MCF 10A (cell line): ENCODE measurements at regions not wholly inside any gene's neighbourhood (a gene's known extent, or its start where the extent isn't known, plus 50 kb on each side); places are given as distances from the start of the nearest gene placed in this dataset.

Source experiments
- BruUV-seq: library from RNA; stranded (reverse); fragments of 400-500 nt; replicated peaks from 2 replicates; lab custom pipeline; 2021; lab: Mats Ljungman, UMichigan
- CTCF ChIA-PET: fragments of 300-600 bp; sonication (Branson Sonifier 250); formaldehyde crosslinking; extraction: SDS; loops from one replicate; lab custom pipeline; 2021; ENCODE audit warnings: antibody characterized with exemption, inconsistent platforms; lab: Yijun Ruan, JAX
- POLR2A ChIA-PET: fragments of 300-600, 350-650 bp; sonication (Branson Sonifier 250); formaldehyde crosslinking; extraction: SDS; loops from one replicate; lab custom pipeline; 2020; ENCODE audit warnings: antibody characterized with exemption, inconsistent platforms; lab: Yijun Ruan, JAX
- DNase-seq: peaks from one replicate; pipeline ENCODE4 v3.0.0-alpha.2; 2018; ENCODE audit not compliant: unreplicated experiment
- H3K27ac Mint-ChIP-seq: one replicate; pipeline ENCODE4 v1.8.0; 2022; ENCODE audit warnings: mild to moderate bottlenecking, low read depth, mixed read lengths; ENCODE audit not compliant: unreplicated experiment
- H3K27me3 Mint-ChIP-seq: one replicate; pipeline ENCODE4 v1.8.0; 2022; ENCODE audit warnings: mixed read lengths; ENCODE audit not compliant: insufficient read depth, unreplicated experiment
- H3K36me3 Mint-ChIP-seq: one replicate; pipeline ENCODE4 v1.8.0; 2022; ENCODE audit warnings: mild to moderate bottlenecking, moderate library complexity, mixed read lengths; ENCODE audit not compliant: insufficient read depth, unreplicated experiment
- H3K4me1 Mint-ChIP-seq: one replicate; pipeline ENCODE4 v1.8.0; 2022; ENCODE audit warnings: mixed read lengths; ENCODE audit not compliant: insufficient read depth, unreplicated experiment
- H3K4me3 Mint-ChIP-seq: one replicate; pipeline ENCODE4 v1.8.0; 2022; ENCODE audit warnings: mild to moderate bottlenecking, moderate library complexity, mixed read lengths; ENCODE audit not compliant: unreplicated experiment
- H3K9me3 Mint-ChIP-seq: one replicate; pipeline ENCODE4 v1.8.0; 2022; ENCODE audit warnings: mixed read lengths; ENCODE audit not compliant: unreplicated experiment
- intact Hi-C: fragments of 100-400 bp; cut with micrococcal nuclease; formaldehyde crosslinking; loops from 2 replicates; pipeline ENCODE4 v1.14.1; 2022
- TF ChIP-seq, protein P1 (sequence below): fragments of 200-600 bp; IDR thresholded peaks from one replicate; pipeline ENCODE4 v1.8.0; 2022; ENCODE audit warnings: antibody characterized with exemption, mild to moderate bottlenecking; ENCODE audit not compliant: unreplicated experiment

DNA sequence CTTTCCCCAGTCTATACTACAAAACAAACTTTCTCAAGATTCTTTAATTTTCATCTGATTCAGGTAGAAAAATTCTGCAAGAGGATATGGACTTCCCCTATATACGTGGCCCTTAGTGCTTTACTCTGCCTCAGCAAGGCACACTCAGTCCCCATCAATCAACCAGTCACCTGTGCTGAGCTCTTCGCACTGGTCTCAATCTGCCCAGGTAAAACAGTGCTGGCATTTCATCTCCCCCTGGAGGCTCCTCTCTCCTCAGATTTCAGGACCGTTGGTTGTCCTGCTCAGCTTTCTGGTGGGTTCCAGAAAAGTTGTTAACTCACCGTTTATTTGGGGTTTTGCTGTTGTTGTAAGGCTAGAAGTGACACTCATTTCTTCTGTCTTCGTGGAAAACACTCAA is 518.1 kb downstream of the TRIML1 start:
- DNase-seq: no peak
- CTCF ChIA-PET: no interaction called here
- H3K4me1 Mint-ChIP-seq: no peaks in the 10 kb centered on the region
- no peaks in the 10 kb centered on the region for H3K9me3 Mint-ChIP-seq
- H3K27ac Mint-ChIP-seq: no peak overlapping the region
- H3K36me3 Mint-ChIP-seq: peaks cover 4% of the 10 kb centered on the region
- TF ChIP-seq, protein P1, sequence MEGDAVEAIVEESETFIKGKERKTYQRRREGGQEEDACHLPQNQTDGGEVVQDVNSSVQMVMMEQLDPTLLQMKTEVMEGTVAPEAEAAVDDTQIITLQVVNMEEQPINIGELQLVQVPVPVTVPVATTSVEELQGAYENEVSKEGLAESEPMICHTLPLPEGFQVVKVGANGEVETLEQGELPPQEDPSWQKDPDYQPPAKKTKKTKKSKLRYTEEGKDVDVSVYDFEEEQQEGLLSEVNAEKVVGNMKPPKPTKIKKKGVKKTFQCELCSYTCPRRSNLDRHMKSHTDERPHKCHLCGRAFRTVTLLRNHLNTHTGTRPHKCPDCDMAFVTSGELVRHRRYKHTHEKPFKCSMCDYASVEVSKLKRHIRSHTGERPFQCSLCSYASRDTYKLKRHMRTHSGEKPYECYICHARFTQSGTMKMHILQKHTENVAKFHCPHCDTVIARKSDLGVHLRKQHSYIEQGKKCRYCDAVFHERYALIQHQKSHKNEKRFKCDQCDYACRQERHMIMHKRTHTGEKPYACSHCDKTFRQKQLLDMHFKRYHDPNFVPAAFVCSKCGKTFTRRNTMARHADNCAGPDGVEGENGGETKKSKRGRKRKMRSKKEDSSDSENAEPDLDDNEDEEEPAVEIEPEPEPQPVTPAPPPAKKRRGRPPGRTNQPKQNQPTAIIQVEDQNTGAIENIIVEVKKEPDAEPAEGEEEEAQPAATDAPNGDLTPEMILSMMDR: no peak
- BruUV-seq: no TSS peak
- H3K27me3 Mint-ChIP-seq: no peaks in the 10 kb centered on the region
- intact Hi-C loops: no loop called here
- POLR2A ChIA-PET: no interaction called here
- H3K4me3 Mint-ChIP-seq: no peak overlapping the region

DNA sequence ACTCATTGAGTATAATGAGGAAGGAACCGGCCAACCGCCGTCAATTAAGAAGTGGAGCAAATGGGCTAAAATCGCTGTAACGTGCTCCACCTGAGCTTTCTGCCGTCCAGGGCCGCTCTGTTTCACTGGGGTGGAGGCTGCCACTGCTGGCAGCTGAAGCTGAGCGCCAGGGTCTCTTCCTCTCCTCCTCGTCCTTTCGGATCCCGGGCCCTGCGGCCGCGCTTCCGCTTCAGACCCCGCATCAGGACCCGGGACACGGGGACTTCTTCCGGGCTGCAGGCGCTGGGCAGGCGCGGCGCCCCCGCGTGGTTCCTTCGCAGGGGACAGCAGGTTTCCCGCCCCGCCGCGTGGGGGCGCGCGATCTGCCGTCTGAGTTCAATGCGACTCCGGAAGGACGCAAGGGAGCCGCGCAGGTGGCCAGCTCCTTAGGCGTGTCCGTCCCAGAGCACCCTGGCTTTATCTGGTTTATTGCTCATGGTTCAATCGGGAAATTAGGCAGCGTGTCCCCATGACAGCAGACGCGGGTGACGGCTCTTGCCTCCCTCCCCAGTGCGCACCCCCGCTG is 519.8 kb downstream of the TRIML1 start:
- Mint-ChIP-seq H3K36me3 (peaks cover 4% of the 10 kb centered on the region), H3K27ac (no peak overlapping the region), H3K4me3 (no peak overlapping the region), H3K4me1 (no peaks in the 10 kb centered on the region), H3K9me3 (no peaks in the 10 kb centered on the region), H3K27me3 (no peaks in the 10 kb centered on the region)
- intact Hi-C loops: no loop called here
- no TSS peak for BruUV-seq
- ChIA-PET POLR2A (interaction anchor here (0.7 kb wide), 1 partner anchor 9 kb away, joined by 3 read pairs; no protein-coding TSS in a partner anchor), CTCF (no interaction called here)
- TF ChIP-seq, protein P1: no peak
- no peak for DNase-seq

DNA sequence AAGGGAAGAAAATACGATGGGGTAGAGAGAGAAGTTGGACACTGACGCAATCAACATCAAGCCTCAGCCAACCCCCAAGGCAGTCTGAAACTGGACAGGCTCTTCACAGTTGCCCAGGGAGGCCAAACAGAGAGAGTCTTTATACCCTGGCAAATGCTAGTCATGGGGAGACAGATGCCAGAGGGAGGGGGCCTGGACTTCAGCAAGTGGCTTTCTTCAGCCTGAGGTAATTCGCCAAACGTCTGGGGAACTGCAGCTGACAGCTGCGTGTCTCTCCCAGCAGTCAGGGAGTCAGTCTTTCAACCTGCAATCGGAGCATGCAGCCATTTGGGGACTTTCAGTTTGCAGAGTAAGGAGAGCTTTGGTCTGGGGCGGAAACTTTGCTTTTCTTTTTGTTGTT is 521.6 kb downstream of the TRIML1 start:
- CTCF ChIA-PET: no interaction called here
- POLR2A ChIA-PET: no interaction called here
- Mint-ChIP-seq H3K4me3 (no peak overlapping the region), H3K4me1 (peaks cover 1% of the 10 kb centered on the region), H3K27me3 (no peaks in the 10 kb centered on the region), H3K36me3 (peaks cover 2% of the 10 kb centered on the region), H3K9me3 (no peaks in the 10 kb centered on the region), H3K27ac (no peak overlapping the region)
- intact Hi-C loops: no loop called here
- no peak for DNase-seq
- BruUV-seq: no TSS peak
- TF ChIP-seq, protein P1: no peak

DNA sequence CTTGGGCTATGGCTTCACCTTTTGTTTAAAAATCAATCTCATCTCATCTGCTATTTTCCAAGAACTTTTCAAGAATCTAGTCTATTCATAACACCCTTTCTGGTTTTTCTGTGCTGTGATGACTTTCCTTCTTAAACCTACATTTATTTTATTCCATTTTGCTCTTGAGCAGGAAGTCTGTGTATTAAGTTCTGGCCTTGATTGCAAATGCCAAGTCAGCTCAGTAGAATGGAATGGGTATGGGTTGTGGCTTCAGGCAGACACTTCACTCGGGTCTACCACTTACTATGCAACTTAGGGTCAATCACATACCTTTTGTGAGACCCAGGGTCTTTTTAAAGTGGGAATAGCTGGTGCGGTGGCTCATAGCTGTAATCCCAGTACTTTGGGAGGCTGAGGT is 522.3 kb downstream of the TRIML1 start:
- Mint-ChIP-seq H3K4me1 (peaks cover 6% of the 10 kb centered on the region), H3K27ac (no peak overlapping the region), H3K27me3 (no peaks in the 10 kb centered on the region), H3K4me3 (no peak overlapping the region), H3K36me3 (no peaks in the 10 kb centered on the region), H3K9me3 (no peaks in the 10 kb centered on the region)
- no TSS peak for BruUV-seq
- DNase-seq: no peak
- CTCF ChIA-PET: no interaction called here
- intact Hi-C loops: no loop called here
- TF ChIP-seq, protein P1: no peak
- POLR2A ChIA-PET: interaction anchor here (0.7 kb wide), 1 partner anchor 320 kb away, joined by 3 read pairs; no protein-coding TSS in a partner anchor
